Muscle layer of colon (tissue), 2 donors: ENCODE measurements at regions not wholly inside any gene's neighbourhood (a gene's known extent, or its start where the extent isn't known, plus 50 kb on each side); places are given as distances from the start of the nearest gene placed in this dataset.

ENCODE experiments used
- H3K27ac ChIP-seq: one replicate; pipeline ENCODE4 v1.7.0; 2013; ENCODE audit warnings: low read depth, mild to moderate bottlenecking, low read length, moderate library complexity
- H3K27me3 ChIP-seq, 2 donors: one replicate each; pipeline ENCODE4 v1.7.0; 2013; ENCODE audit warnings: low read length in 2 of 2, mild to moderate bottlenecking in 2 of 2; ENCODE audit not compliant: insufficient read depth in 2 of 2, control insufficient read depth in 1 of 2
- H3K36me3 ChIP-seq: one replicate; pipeline ENCODE4 v1.7.0; 2013; ENCODE audit warnings: mild to moderate bottlenecking, low read length; ENCODE audit not compliant: insufficient read depth
- H3K4me1 ChIP-seq: one replicate; pipeline ENCODE4 v1.7.0; 2013; ENCODE audit warnings: mild to moderate bottlenecking, low read length; ENCODE audit not compliant: insufficient read depth
- H3K4me3 ChIP-seq, 2 donors: one replicate each; pipeline ENCODE4 v1.7.0; 2013; ENCODE audit warnings: low read length in 2 of 2, low read depth in 1 of 2, mild to moderate bottlenecking in 1 of 2, moderate library complexity in 1 of 2
- H3K9ac ChIP-seq: one replicate; pipeline ENCODE4 v1.7.0; 2013; ENCODE audit warnings: low read length
- H3K9me3 ChIP-seq: one replicate; pipeline ENCODE4 v1.7.0; 2013; ENCODE audit warnings: mild to moderate bottlenecking, low read length
- donor health status: abdominal sarcoma.
- donor health status: Adenocarcinoma of cecum.

DNA sequence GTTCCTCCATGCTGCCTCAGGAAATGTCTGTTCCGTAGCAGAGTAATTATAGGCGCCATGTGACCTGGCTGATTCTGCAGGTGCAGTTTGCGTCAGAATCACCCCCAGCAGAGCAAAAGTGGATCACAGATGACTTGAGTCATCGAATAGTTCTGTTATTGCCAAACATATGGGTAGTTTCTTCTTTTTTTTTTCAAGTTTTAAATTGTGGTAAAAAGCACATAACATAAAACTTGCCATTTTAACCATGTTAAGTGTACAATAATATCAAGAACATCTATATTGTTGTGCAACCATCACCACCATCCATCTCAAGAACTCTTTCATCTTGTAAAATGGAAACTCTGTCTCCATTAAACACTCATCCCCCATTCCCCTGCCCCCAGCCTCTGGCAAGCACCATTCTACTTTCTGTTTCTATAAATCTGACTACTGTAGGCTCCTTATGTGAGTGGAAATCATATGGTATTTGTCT is 177.7 kb upstream of the TWIST2 start:
- H3K9me3 ChIP-seq: no peaks in the 10 kb centered on the region
- H3K4me1 ChIP-seq: no peaks in the 10 kb centered on the region
- no peak overlapping the region for H3K4me3 ChIP-seq
- H3K27ac ChIP-seq: no peak overlapping the region
- H3K27me3 ChIP-seq: no peaks in the 10 kb centered on the region
- H3K9ac ChIP-seq: no peak overlapping the region
- no peaks in the 10 kb centered on the region for H3K36me3 ChIP-seq

GRCh38 chr2:238682536-238682935 is 165.3 kb upstream of the TWIST2 start:
- no peaks in the 10 kb centered on the region for H3K27me3 ChIP-seq
- H3K36me3 ChIP-seq: no peaks in the 10 kb centered on the region
- H3K27ac ChIP-seq: no peak overlapping the region
- no peak overlapping the region for H3K4me3 ChIP-seq
- H3K9me3 ChIP-seq: no peaks in the 10 kb centered on the region
- H3K9ac ChIP-seq: no peak overlapping the region
- H3K4me1 ChIP-seq: peaks cover 11% of the 10 kb centered on the region

GRCh38 chr2:238684362-238685326 is 163.2 kb upstream of the TWIST2 start:
- H3K9ac ChIP-seq: no peak overlapping the region
- no peak overlapping the region for H3K27ac ChIP-seq
- H3K36me3 ChIP-seq: no peaks in the 10 kb centered on the region
- H3K9me3 ChIP-seq: no peaks in the 10 kb centered on the region
- no peaks in the 10 kb centered on the region for H3K27me3 ChIP-seq
- H3K4me1 ChIP-seq: peaks cover 11% of the 10 kb centered on the region
- H3K4me3 ChIP-seq: no peak overlapping the region

- no peak overlapping the region for H3K27ac ChIP-seq
Observed at GRCh38 chr2:238685327-238685709, 162.6 kb upstream of the TWIST2 start.

DNA sequence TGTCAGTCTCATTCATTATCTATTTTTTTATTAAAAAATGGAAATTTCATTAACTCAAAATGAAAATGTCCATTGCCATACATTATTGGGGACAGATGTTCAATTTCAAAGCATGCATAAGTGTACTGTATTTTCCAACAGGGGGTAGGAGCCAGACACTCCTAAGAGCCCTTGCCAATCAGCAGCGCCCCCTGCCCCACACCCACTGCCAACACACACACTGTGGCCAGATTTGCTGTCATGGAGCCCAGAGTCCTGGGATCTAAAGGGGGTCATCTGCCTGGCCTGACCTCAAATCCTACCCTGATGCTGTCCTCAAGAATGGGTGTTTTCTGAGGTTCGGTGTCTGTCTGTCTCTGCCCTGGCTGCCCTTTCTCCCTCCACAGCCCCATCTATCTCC is 162.2 kb upstream of the TWIST2 start:
- Histone ChIP-seq H3K9ac (no peak overlapping the region), H3K36me3 (no peaks in the 10 kb centered on the region), H3K4me1 (peaks cover 11% of the 10 kb centered on the region), H3K4me3 (no peak overlapping the region), H3K27ac (no peak overlapping the region), H3K27me3 (no peaks in the 10 kb centered on the region), H3K9me3 (no peaks in the 10 kb centered on the region)

More at GRCh38 chr2:238685327-238685709, 162.6 kb upstream of the TWIST2 start:
- peaks cover 11% of the 10 kb centered on the region for H3K4me1 ChIP-seq
- H3K27me3 ChIP-seq: no peaks in the 10 kb centered on the region
- H3K9ac ChIP-seq: no peak overlapping the region
- H3K4me3 ChIP-seq: no peak overlapping the region
- no peaks in the 10 kb centered on the region for H3K36me3 ChIP-seq
- no peaks in the 10 kb centered on the region for H3K9me3 ChIP-seq

DNA sequence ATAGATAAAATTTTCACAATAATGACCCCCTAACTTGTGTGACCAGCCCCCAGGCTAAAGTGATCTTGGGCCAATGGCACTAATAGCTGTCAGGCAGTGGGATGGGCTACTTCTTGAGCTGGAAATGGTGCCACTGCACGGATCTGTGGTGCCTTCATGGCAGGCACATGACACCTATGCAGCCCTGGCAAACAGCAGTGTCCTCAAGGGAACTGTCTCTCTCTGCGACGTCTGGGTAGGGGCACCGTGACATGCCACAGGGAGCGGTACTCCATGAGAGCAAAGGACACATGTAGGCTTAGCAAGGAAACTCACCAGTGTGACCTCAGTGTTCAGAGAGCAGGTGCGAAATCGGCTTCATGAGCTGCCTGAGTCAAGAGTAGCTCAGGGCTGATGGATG is 161.7 kb upstream of the TWIST2 start:
- no peaks in the 10 kb centered on the region for H3K9me3 ChIP-seq
- H3K4me1 ChIP-seq: peaks cover 11% of the 10 kb centered on the region
- H3K27ac ChIP-seq: no peak overlapping the region
- H3K4me3 ChIP-seq: no peak overlapping the region
- H3K36me3 ChIP-seq: no peaks in the 10 kb centered on the region
- H3K27me3 ChIP-seq: no peaks in the 10 kb centered on the region
- H3K9ac ChIP-seq: no peak overlapping the region

- Histone ChIP-seq H3K27me3 (no peaks in the 10 kb centered on the region), H3K36me3 (no peaks in the 10 kb centered on the region), H3K9me3 (no peaks in the 10 kb centered on the region), H3K4me3 (no peak overlapping the region), H3K9ac (no peak overlapping the region), H3K4me1 (peaks cover 11% of the 10 kb centered on the region), H3K27ac (no peak overlapping the region)
Observed at GRCh38 chr2:238688193-238689153, 159.4 kb upstream of the TWIST2 start.

GRCh38 chr2:238689331-238689730 is 158.6 kb upstream of the TWIST2 start:
- Histone ChIP-seq H3K4me1 (peaks cover 11% of the 10 kb centered on the region), H3K27ac (no peak overlapping the region), H3K27me3 (no peaks in the 10 kb centered on the region), H3K4me3 (no peak overlapping the region), H3K9me3 (no peaks in the 10 kb centered on the region), H3K36me3 (no peaks in the 10 kb centered on the region), H3K9ac (no peak overlapping the region)

GRCh38 chr2:238689871-238690389 is 158.0 kb upstream of the TWIST2 start:
- Histone ChIP-seq H3K9ac (no peak overlapping the region), H3K4me1 (peaks cover 11% of the 10 kb centered on the region), H3K27me3 (no peaks in the 10 kb centered on the region), H3K9me3 (no peaks in the 10 kb centered on the region), H3K4me3 (no peak overlapping the region), H3K27ac (no peak overlapping the region), H3K36me3 (no peaks in the 10 kb centered on the region)

DNA sequence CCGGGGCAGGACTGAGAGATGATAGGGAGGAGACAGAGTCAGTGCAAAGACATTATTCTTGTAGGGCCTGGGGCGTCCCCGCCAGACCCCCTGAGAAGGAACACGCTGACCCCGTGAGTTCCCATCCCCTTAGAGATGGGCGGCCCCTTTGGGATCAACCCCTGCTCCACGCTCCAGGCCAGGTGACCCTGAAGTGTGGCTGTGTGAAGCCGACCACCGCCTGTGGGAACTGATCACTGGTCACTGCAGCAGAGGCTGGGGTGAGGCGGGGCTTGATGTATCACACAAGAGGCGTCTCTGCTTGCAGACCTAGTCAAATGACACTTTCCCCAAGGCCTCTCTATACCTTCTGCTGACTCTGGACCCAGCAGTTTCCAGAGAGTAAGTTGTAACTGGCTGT is 157.4 kb upstream of the TWIST2 start:
- Histone ChIP-seq H3K9ac (no peak overlapping the region), H3K27ac (no peak overlapping the region), H3K27me3 (no peaks in the 10 kb centered on the region), H3K4me1 (peaks cover 11% of the 10 kb centered on the region), H3K36me3 (no peaks in the 10 kb centered on the region), H3K4me3 (no peak overlapping the region), H3K9me3 (no peaks in the 10 kb centered on the region)
